ENCODE measurements at regions not wholly inside any gene's neighbourhood (a gene's known extent, or its start where the extent isn't known, plus 50 kb on each side); places are given as distances from the start of the nearest gene placed in this dataset.

GRCh38 chr11:70740488-70740851, 342.1 kb downstream of the CTTN start:
- Histone ChIP-seq H2AFZ (ENCODE audit: low read length) (no peak overlapping the region), H3K4me1 (ENCODE audit: insufficient read depth, low read length) (no peaks in the 10 kb centered on the region), H3K79me2 (ENCODE audit: insufficient read depth, low read length) (no peaks in the 10 kb centered on the region), H3K4me3 (ENCODE audit: insufficient read depth, low read length) (no peak overlapping the region), H3K4me2 (ENCODE audit: insufficient read depth, low read length) (no peak overlapping the region), H3K36me3 (ENCODE audit: insufficient read depth, low read length) (no peaks in the 10 kb centered on the region), H3K9me3 (ENCODE audit: low read depth, low read length) (no peaks in the 10 kb centered on the region), H4K20me1 (ENCODE audit: insufficient read depth, low read length) (no peaks in the 10 kb centered on the region), H3K27ac (ENCODE audit: low read depth, low read length) (no peak overlapping the region), H3K27me3 (ENCODE audit: insufficient read depth, low read length) (peaks cover 10% of the 10 kb centered on the region)
- no peak for TF ChIP-seq CTCF (IDR thresholded peaks at IDR 0.05; ENCODE audit: extremely low read depth, low read depth, low read length)
- peak; percentile 82 for DNase-seq (ENCODE audit: insufficient read length, low spot score, missing footprints)

DNA sequence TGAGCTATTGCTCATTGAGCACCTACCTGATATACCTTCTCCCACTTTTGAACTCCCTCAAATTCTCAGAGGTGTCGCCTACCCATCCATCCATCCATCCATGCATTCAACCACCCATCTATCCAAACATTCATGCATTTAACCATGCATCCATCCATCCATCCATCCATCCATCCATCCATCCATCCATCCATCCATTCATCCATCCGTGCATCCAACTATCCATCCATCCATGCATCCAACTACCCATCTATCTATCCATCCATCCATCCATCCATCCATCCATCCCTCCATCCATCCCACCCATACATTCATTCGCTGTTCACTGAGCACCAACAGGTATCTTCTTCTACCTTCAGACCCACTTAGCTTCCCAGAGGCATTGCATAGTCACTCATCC, 342.8 kb downstream of the CTTN start:
- H3K4me2 ChIP-seq (ENCODE audit: insufficient read depth, low read length) = no peak overlapping the region
- H3K36me3 ChIP-seq (ENCODE audit: insufficient read depth, low read length) = no peaks in the 10 kb centered on the region
- H4K20me1 ChIP-seq (ENCODE audit: insufficient read depth, low read length) = no peaks in the 10 kb centered on the region
- no peak for DNase-seq (ENCODE audit: insufficient read length, low spot score, missing footprints)
- no peaks in the 10 kb centered on the region for H3K4me1 ChIP-seq (ENCODE audit: insufficient read depth, low read length)
- no peak for TF ChIP-seq CTCF (IDR thresholded peaks at IDR 0.05; ENCODE audit: extremely low read depth, low read depth, low read length)
- H3K4me3 ChIP-seq (ENCODE audit: insufficient read depth, low read length) = no peak overlapping the region
- H3K79me2 ChIP-seq (ENCODE audit: insufficient read depth, low read length) = no peaks in the 10 kb centered on the region
- H3K9me3 ChIP-seq (ENCODE audit: low read depth, low read length) = no peaks in the 10 kb centered on the region
- no peak overlapping the region for H2AFZ ChIP-seq (ENCODE audit: low read length)
- peaks cover 10% of the 10 kb centered on the region for H3K27me3 ChIP-seq (ENCODE audit: insufficient read depth, low read length)
- H3K27ac ChIP-seq (ENCODE audit: low read depth, low read length) = no peak overlapping the region

- peaks cover 10% of the 10 kb centered on the region for H3K27me3 ChIP-seq (ENCODE audit: insufficient read depth, low read length)
- no peaks in the 10 kb centered on the region for H3K36me3 ChIP-seq (ENCODE audit: insufficient read depth, low read length)
- no peak overlapping the region for H3K27ac ChIP-seq (ENCODE audit: low read depth, low read length)
- no peaks in the 10 kb centered on the region for H3K4me1 ChIP-seq (ENCODE audit: insufficient read depth, low read length)
- DNase-seq (ENCODE audit: insufficient read length, low spot score, missing footprints) = peak; percentile 58
- H3K4me3 ChIP-seq (ENCODE audit: insufficient read depth, low read length) = no peak overlapping the region
- no peaks in the 10 kb centered on the region for H3K9me3 ChIP-seq (ENCODE audit: low read depth, low read length)
- H3K79me2 ChIP-seq (ENCODE audit: insufficient read depth, low read length) = no peaks in the 10 kb centered on the region
- H4K20me1 ChIP-seq (ENCODE audit: insufficient read depth, low read length) = peaks cover 3% of the 10 kb centered on the region
- no peak overlapping the region for H2AFZ ChIP-seq (ENCODE audit: low read length)
- no peak for TF ChIP-seq CTCF (IDR thresholded peaks at IDR 0.05; ENCODE audit: extremely low read depth, low read depth, low read length)
- no peak overlapping the region for H3K4me2 ChIP-seq (ENCODE audit: insufficient read depth, low read length)
Observed at GRCh38 chr11:70742553-70743291, 344.4 kb downstream of the CTTN start.

DNA sequence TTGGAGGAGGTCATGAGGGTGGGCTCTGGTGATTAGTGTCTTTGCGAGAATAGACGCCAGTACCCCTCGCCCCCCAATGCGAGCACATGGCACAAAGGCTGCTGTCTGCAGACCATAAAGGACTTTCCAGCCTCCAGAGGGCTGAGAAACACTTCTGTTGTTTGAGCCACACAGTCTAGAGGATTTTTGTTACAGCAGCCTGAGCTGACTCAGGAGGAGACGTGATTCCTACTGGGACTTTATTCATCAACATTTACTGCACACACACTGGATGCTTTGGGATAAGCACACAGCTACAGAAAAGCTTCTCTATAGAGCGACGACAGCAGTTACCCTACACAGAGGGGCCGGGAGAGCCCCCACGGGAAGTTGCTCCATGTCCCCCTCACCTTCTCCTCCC, 345.0 kb downstream of the CTTN start:
- no peak for DNase-seq (ENCODE audit: insufficient read length, low spot score, missing footprints)
- no peak overlapping the region for H3K4me2 ChIP-seq (ENCODE audit: insufficient read depth, low read length)
- no peak overlapping the region for H3K4me3 ChIP-seq (ENCODE audit: insufficient read depth, low read length)
- H3K36me3 ChIP-seq (ENCODE audit: insufficient read depth, low read length) = no peaks in the 10 kb centered on the region
- peaks cover 10% of the 10 kb centered on the region for H3K27me3 ChIP-seq (ENCODE audit: insufficient read depth, low read length)
- no peaks in the 10 kb centered on the region for H3K9me3 ChIP-seq (ENCODE audit: low read depth, low read length)
- peaks cover 3% of the 10 kb centered on the region for H4K20me1 ChIP-seq (ENCODE audit: insufficient read depth, low read length)
- H3K27ac ChIP-seq (ENCODE audit: low read depth, low read length) = no peak overlapping the region
- no peaks in the 10 kb centered on the region for H3K4me1 ChIP-seq (ENCODE audit: insufficient read depth, low read length)
- no peaks in the 10 kb centered on the region for H3K79me2 ChIP-seq (ENCODE audit: insufficient read depth, low read length)
- TF ChIP-seq CTCF (IDR thresholded peaks at IDR 0.05; ENCODE audit: extremely low read depth, low read depth, low read length) = no peak
- no peak overlapping the region for H2AFZ ChIP-seq (ENCODE audit: low read length)

Measured in osteoblast (primary cell).